ENCODE measurements at regions not wholly inside any gene's neighbourhood (a gene's known extent, or its start where the extent isn't known, plus 50 kb on each side); places are given as distances from the start of the nearest gene placed in this dataset.

GRCh38 chr10:70976063-70976695 lies 87.8 kb upstream of the PCBD1 start:
- no peak for ATAC-seq
- Histone ChIP-seq H3K36me3 (replicated peaks in 1 of 2; ENCODE audit: insufficient read depth in 1 of 2, low read depth in 2 of 2) (no peaks in the 10 kb centered on the region), H3K9me3 (no peaks in the 10 kb centered on the region), H3K27ac (no peak overlapping the region), H3K4me3 (no peak overlapping the region), H3K4me1 (no peaks in the 10 kb centered on the region), H3K27me3 (no peaks in the 10 kb centered on the region)
- DNase-seq, result no peak
- WGBS, 2 donors, result 78 to 81% methylated on average over 6 of the region's 6 CpGs
- TF ChIP-seq POLR2A (IDR thresholded peaks at IDR 0.05), result no peak
- no peak for TF ChIP-seq CTCF (IDR thresholded peaks at IDR 0.05)
- intact Hi-C loops (cut with DNase I), result no loop called here

DNA sequence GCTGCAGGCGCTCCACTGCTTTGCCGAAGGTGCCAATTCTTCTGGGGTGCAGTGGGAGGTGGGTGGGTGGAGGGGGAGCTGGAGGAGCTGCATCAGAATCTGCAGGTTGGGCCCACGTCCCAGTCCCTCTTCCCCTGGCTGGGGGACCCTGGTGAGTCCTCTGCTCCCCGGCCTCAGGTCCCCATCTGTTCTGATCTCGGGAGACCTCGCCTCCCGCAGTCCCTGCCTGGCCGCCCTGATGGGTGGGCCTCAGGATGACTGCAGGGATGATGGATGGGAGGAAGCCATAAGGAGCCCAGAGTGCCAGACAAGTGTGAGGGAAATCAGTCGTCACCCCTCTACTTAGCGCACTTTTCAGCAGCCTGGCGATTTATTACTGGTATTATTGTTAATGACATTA lies 89.3 kb upstream of the PCBD1 start:
- no peak for ATAC-seq
- Histone ChIP-seq H3K4me1 (no peaks in the 10 kb centered on the region), H3K9me3 (no peaks in the 10 kb centered on the region), H3K4me3 (no peak overlapping the region), H3K36me3 (replicated peaks in 1 of 2; ENCODE audit: insufficient read depth in 1 of 2, low read depth in 2 of 2) (no peaks in the 10 kb centered on the region), H3K27ac (no peak overlapping the region), H3K27me3 (no peaks in the 10 kb centered on the region)
- WGBS, 2 donors, result 58 to 90% methylated on average over 10 to 11 of the region's 11 CpGs
- TF ChIP-seq POLR2A (IDR thresholded peaks at IDR 0.05), result no peak
- TF ChIP-seq CTCF (IDR thresholded peaks at IDR 0.05), result no peak
- intact Hi-C loops (cut with DNase I), result no loop called here
- no peak for DNase-seq

DNA sequence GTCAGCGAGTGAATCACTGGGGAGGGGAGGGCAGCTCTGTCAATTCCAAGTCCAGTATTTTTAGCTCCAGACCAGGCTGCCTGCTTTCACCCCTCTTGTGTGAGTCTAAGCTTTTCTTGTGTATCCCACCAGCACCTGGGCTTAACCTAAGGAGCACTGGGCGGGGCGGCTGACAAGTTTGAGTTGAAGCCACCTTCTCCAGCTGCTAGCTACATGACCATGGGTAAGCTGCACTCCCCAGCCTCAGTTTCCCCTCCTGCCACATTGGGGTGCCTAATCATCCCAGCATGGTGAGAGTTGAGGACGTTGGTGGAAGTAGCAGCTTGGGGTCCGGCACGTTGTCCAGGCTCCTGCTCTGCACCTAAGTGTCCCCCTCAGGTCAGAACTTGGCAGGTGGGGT lies 89.8 kb upstream of the PCBD1 start:
- Histone ChIP-seq H3K4me3 (no peak overlapping the region), H3K4me1 (no peaks in the 10 kb centered on the region), H3K27me3 (no peaks in the 10 kb centered on the region), H3K27ac (no peak overlapping the region), H3K9me3 (no peaks in the 10 kb centered on the region), H3K36me3 (replicated peaks in 1 of 2; ENCODE audit: insufficient read depth in 1 of 2, low read depth in 2 of 2) (no peaks in the 10 kb centered on the region)
- no peak for ATAC-seq
- no peak for DNase-seq
- intact Hi-C loops (cut with DNase I), result no loop called here
- TF ChIP-seq POLR2A (IDR thresholded peaks at IDR 0.05) (no peak), CTCF (IDR thresholded peaks at IDR 0.05) (no peak)
- WGBS, 2 donors, result 74 to 76% methylated on average over 3 to 6 of the region's 6 CpGs

DNA sequence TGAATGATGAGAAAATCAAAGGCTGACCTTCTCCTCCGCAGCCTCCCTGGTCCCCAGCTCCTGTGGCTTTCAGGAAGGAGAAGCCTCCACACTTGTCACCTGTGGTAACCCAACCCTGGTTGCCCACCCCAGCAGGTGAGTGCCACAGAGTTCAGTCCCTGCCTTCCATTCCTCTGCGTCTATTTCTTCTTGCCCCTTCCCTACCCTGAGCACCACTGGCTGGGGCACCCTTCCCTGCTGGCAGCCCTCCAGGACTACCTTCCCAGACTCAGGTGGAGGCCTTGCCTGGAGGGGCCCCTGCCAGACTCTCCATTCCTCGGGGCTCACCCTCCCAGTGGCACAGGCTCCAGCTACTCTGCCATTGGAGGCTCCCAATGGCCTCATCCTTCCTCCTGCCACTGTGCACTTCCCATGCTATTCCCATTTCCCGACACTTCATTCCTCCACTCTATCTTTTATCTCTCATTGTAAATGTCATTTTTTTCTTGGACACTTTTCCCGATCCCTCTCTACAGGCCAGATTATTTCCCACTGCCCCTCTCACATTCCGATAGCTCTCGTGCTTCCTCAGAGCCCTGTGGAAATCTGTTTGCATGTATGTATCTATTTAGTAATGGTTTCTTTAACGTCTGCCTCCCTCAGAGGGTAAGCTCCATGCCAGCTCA lies 90.6 kb upstream of the PCBD1 start:
- H3K27me3 ChIP-seq, result no peaks in the 10 kb centered on the region
- H3K4me3 ChIP-seq, result no peak overlapping the region
- 67 to 76% methylated on average over 8 of the region's 8 CpGs for WGBS, 2 donors
- no peak for ATAC-seq
- TF ChIP-seq POLR2A (IDR thresholded peaks at IDR 0.05), result no peak
- no peak for TF ChIP-seq CTCF (IDR thresholded peaks at IDR 0.05)
- H3K36me3 ChIP-seq (replicated peaks in 1 of 2; ENCODE audit: insufficient read depth in 1 of 2, low read depth in 2 of 2), result no peaks in the 10 kb centered on the region
- no peaks in the 10 kb centered on the region for H3K9me3 ChIP-seq
- H3K27ac ChIP-seq, result no peak overlapping the region
- H3K4me1 ChIP-seq, result no peaks in the 10 kb centered on the region
- DNase-seq, result no peak
- intact Hi-C loops (cut with DNase I), result no loop called here

- H3K4me1 ChIP-seq, result no peaks in the 10 kb centered on the region
- no peaks in the 10 kb centered on the region for H3K27me3 ChIP-seq
- TF ChIP-seq CTCF (IDR thresholded peaks at IDR 0.05), result no peak
- TF ChIP-seq POLR2A (IDR thresholded peaks at IDR 0.05), result no peak
- ATAC-seq (no peak), DNase-seq (no peak)
- H3K4me3 ChIP-seq, result no peak overlapping the region
- H3K27ac ChIP-seq, result no peak overlapping the region
- H3K9me3 ChIP-seq, result no peaks in the 10 kb centered on the region
- intact Hi-C loops (cut with DNase I), result no loop called here
- no peaks in the 10 kb centered on the region for H3K36me3 ChIP-seq (replicated peaks in 1 of 2; ENCODE audit: insufficient read depth in 1 of 2, low read depth in 2 of 2)
- 83 to 97% methylated on average over 2 of the region's 2 CpGs for WGBS, 2 donors
Measured at GRCh38 chr10:70980687-70981086, 92.3 kb upstream of the PCBD1 start.
